Spleen (tissue), 11 donors: ENCODE measurements at regions not wholly inside any gene's neighbourhood (a gene's known extent, or its start where the extent isn't known, plus 50 kb on each side); places are given as distances from the start of the nearest gene placed in this dataset.
A peak's percentile ranks its signal among the peaks of the same experiment; 100 is the strongest.

Source experiments
- DNase-seq: peaks from one replicate; pipeline ENCODE4 v3.0.0-alpha.2; 2020
- H3K27ac ChIP-seq, 8 donors: fragments of 200-600 bp; sonication (generic) in 7 of 8; 1 replicate in 4 of 8; 2 replicates in 4 of 8; pipeline versions ENCODE4 v1.5.0 to v1.8.0; 2016 to 2021; ENCODE audit warnings: inconsistent platforms in 4 of 8, mild to moderate bottlenecking in 4 of 8, moderate library complexity in 1 of 8
- H3K27me3 ChIP-seq, 7 donors: fragments of 200-600 bp; sonication (generic) in 6 of 7; replicated peaks in 1 of 7; 1 replicate in 4 of 7; 2 replicates in 3 of 7; pipeline versions ENCODE4 v1.5.0 to v1.8.0; 2016 to 2021; ENCODE audit warnings: inconsistent platforms in 3 of 7, mild to moderate bottlenecking in 1 of 7
- H3K36me3 ChIP-seq, 6 donors: fragments of 200-600 bp; sonication (generic) in 5 of 6; 1 replicate in 4 of 6; 2 replicates in 2 of 6; pipeline versions ENCODE4 v1.5.0 to v1.8.0; 2016 to 2021; ENCODE audit warnings: inconsistent platforms in 2 of 6
- H3K4me1 ChIP-seq, 6 donors: fragments of 200-600 bp; sonication (generic) in 5 of 6; 1 replicate in 3 of 6; 2 replicates in 3 of 6; pipeline versions ENCODE4 v1.5.0 to v1.8.0; 2016 to 2021; ENCODE audit warnings: inconsistent platforms in 3 of 6
- H3K4me3 ChIP-seq, 8 donors: fragments of 200-600 bp; sonication (generic) in 7 of 8; 1 replicate in 4 of 8; 2 replicates in 4 of 8; pipeline versions ENCODE4 v1.5.0 to v1.8.0; 2016 to 2021; ENCODE audit warnings: inconsistent platforms in 4 of 8, mild to moderate bottlenecking in 4 of 8, moderate library complexity in 2 of 8
- H3K9me3 ChIP-seq, 8 donors: fragments of 200-600 bp; sonication (generic) in 7 of 8; 1 replicate in 4 of 8; 2 replicates in 4 of 8; pipeline versions ENCODE4 v1.5.0 to v1.8.0; 2016 to 2021; ENCODE audit warnings: inconsistent platforms in 4 of 8
- POLR2A ChIP-seq, 3 donors: fragments of 450-650 bp; IDR thresholded peaks; one replicate each; pipeline ENCODE4 v1.5.1; 2017; ENCODE audit warnings: antibody characterized with exemption in 3 of 3, mild to moderate bottlenecking in 1 of 3
- POLR2AphosphoS5 ChIP-seq, 3 donors: sonication (generic); formaldehyde crosslinking; IDR thresholded peaks; one replicate each; pipeline ENCODE4 v1.5.1; 2017; ENCODE audit warnings: antibody characterized with exemption in 3 of 3
- WGBS, 5 donors: extraction: QIAGEN DNeasy Blood & Tissue Kit in 3 of 5; methylation state at CpG; one replicate each; pipeline versions ENCODE4 v1.1.5 to v1.1.7; 2013 to 2018; 5-methylcytosine and 5-hydroxymethylcytosine counted together
- intact Hi-C: fragments of 100-400 bp; cut with DNase I; formaldehyde crosslinking; loops from one replicate; pipeline ENCODE4 v1.15.0; 2023; ENCODE audit warnings: low total_unique reads
- TF ChIP-seq, protein P1 (sequence below), 11 experiments: fragments of 200-600 bp in 7 of 11; fragments of 450-650 bp in 4 of 11; sonication (generic) in 4 of 11; IDR thresholded peaks in 8 of 11; conservative IDR thresholded peaks in 3 of 11; 1 replicate in 7 of 11; 2 replicates in 4 of 11; pipeline versions ENCODE4 v1.4.0 to v1.8.0; 2016 to 2021; ENCODE audit warnings: antibody characterized with exemption in 11 of 11, inconsistent platforms in 4 of 11, mild to moderate bottlenecking in 1 of 11
- donor health status: healthy with polysubstance abuse.
- donor health status: DM: no; HTN: no; CAD: no; lungs with moderate emphysema.
- donor health status: DM: no; HTN: no; CAD: no.
- donor health status: Bipolar disorder and iron deficiency.
- donor health status: healthy.
- donor health status: DM: no; HTN: no; CAD: no.
- donor health status: DM: yes; HTN: yes; CAD: no.

DNA sequence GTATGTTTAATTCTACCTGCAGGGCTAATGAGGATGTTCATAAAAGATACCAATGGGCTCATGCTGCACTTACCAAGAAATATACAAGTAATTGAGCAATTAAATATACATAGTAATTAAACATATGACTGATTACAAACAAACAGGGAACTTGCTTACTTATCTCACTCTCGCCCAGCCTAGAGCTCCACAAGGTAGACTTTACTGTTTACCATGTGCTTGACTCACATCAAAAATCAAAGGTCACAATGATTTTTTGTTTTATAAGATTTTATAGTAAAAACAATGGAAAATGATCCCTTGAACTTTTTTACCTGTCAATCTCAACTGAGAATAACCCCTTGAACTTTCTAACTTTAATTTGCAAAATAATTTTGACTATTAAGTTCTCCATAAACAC, 1395.1 kb downstream of the SUCLG1 start:
- DNase-seq = no peak
- 73 to 90% (median 77%) methylated on average over 1 of the region's 1 CpG for WGBS, 5 donors

DNA sequence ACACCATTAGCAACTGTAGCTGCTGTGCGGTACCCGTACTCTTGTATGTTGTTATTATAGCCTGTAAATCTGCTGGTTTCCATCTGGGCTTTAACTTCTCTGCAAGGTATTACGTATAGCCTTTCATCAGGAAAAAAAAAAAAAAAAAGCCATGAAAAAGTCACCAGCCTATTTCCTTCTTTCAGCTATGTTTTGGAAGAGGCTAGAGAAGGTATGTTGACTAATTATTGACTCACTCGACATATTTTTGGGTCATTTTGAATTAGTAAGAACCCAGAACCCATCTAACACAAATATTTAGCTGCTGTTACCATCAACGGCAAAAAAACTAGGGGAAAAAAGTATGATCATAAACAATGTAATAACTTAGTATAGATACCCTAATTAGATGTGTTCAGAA, 1395.6 kb downstream of the SUCLG1 start:
- Histone ChIP-seq H3K27me3 (no peaks in the 10 kb centered on the region), H3K4me1 (no peaks in the 10 kb centered on the region), H3K36me3 (no peaks in the 10 kb centered on the region), H3K4me3 (no peak overlapping the region), H3K27ac (no peak overlapping the region), H3K9me3 (peaks cover 0 to 29% (median 16%) of the 10 kb centered on the region in 8 donors)
- TF ChIP-seq, protein P1, sequence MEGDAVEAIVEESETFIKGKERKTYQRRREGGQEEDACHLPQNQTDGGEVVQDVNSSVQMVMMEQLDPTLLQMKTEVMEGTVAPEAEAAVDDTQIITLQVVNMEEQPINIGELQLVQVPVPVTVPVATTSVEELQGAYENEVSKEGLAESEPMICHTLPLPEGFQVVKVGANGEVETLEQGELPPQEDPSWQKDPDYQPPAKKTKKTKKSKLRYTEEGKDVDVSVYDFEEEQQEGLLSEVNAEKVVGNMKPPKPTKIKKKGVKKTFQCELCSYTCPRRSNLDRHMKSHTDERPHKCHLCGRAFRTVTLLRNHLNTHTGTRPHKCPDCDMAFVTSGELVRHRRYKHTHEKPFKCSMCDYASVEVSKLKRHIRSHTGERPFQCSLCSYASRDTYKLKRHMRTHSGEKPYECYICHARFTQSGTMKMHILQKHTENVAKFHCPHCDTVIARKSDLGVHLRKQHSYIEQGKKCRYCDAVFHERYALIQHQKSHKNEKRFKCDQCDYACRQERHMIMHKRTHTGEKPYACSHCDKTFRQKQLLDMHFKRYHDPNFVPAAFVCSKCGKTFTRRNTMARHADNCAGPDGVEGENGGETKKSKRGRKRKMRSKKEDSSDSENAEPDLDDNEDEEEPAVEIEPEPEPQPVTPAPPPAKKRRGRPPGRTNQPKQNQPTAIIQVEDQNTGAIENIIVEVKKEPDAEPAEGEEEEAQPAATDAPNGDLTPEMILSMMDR (IDR thresholded peaks at IDR 0.05 in 8 of 11, conservative IDR thresholded peaks at IDR 0.05 in 3 of 11) = no peak
- TF ChIP-seq POLR2A (IDR thresholded peaks at IDR 0.05) (no peak), POLR2AphosphoS5 (IDR thresholded peaks at IDR 0.05) (no peak)
- DNase-seq = no peak
- intact Hi-C loops = no loop called here
- 83 to 93% (median 89%) methylated on average over 5 of the region's 5 CpGs for WGBS, 5 donors

More for the DNA sequence above, 1395.1 kb downstream of the SUCLG1 start:
- Histone ChIP-seq H3K9me3 (peaks cover 0 to 25% (median 11%) of the 10 kb centered on the region in 8 donors), H3K4me3 (no peak overlapping the region), H3K4me1 (no peaks in the 10 kb centered on the region), H3K36me3 (no peaks in the 10 kb centered on the region), H3K27me3 (no peaks in the 10 kb centered on the region), H3K27ac (no peak overlapping the region)
- intact Hi-C loops = no loop called here
- no peak for TF ChIP-seq POLR2AphosphoS5 (IDR thresholded peaks at IDR 0.05)
- no peak for TF ChIP-seq POLR2A (IDR thresholded peaks at IDR 0.05)
- TF ChIP-seq, protein P1 (IDR thresholded peaks at IDR 0.05 in 8 of 11, conservative IDR thresholded peaks at IDR 0.05 in 3 of 11) = no peak

DNA sequence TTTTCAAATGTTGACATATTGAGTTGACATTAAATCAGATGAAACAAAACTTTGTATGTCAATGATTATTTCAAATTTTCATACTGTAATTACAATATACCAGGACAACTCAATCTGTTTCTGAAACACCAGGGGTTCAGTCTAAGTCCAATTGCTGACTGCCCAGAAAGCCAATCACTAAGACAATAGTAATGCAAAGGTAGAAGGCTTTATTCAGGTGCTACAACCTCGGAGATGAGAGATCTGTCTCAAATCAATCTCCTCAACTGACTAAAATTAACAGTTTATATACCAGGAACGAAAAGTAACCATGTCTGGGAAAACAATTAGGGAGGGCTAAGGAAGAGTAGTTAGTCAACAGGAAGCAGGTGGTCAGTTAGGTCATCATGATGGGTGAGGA, 1400.4 kb downstream of the SUCLG1 start:
- Histone ChIP-seq H3K9me3 (peaks cover 0 to 50% (median 37%) of the 10 kb centered on the region in 8 donors), H3K27me3 (no peaks in the 10 kb centered on the region), H3K36me3 (no peaks in the 10 kb centered on the region), H3K4me1 (peaks cover 0 to 3% (median 0%) of the 10 kb centered on the region in 6 donors), H3K27ac (no peak overlapping the region), H3K4me3 (no peak overlapping the region)
- 50 to 64% (median 60%) methylated on average over 2 of the region's 2 CpGs for WGBS, 5 donors
- intact Hi-C loops = no loop called here
- no peak for DNase-seq
- no peak for TF ChIP-seq POLR2A (IDR thresholded peaks at IDR 0.05)
- no peak for TF ChIP-seq POLR2AphosphoS5 (IDR thresholded peaks at IDR 0.05)
- TF ChIP-seq, protein P1 (IDR thresholded peaks at IDR 0.05 in 8 of 11, conservative IDR thresholded peaks at IDR 0.05 in 3 of 11) = no peak

DNA sequence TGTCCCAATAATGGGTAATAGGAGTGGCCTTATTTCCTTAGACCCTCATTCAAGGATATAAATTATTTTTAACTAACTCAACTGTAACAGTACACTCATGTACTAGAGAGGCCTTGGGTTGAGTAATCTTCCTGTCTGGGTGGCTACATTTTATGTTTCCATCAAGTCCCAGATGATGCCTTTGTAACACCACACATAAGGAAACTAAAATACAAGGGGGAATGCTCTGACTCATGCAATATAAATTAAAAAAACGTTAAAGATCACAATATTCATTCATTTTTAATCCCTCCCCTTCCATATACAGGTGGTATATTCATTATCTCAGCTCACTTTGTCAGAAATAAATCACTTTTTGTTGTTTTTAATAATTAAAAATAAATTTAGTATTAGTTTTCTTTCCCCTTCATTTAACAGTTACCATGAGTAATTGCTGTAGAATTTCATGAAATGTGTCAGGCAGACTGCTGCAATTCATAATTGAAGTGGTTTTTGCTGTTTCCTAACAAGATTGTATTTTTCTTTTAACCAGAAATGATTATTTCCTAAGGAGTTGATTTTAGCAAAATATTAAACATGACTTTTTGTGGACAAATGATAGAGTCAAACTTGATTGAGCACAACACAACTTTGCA, 1403.6 kb downstream of the SUCLG1 start:
- peaks cover 0 to 53% (median 48%) of the 10 kb centered on the region in 8 donors for H3K9me3 ChIP-seq
- intact Hi-C loops = no loop called here
- no peak for DNase-seq
- H3K4me3 ChIP-seq = no peak overlapping the region
- H3K36me3 ChIP-seq = no peaks in the 10 kb centered on the region
- no peaks in the 10 kb centered on the region for H3K27me3 ChIP-seq
- peaks cover 0 to 3% (median 0%) of the 10 kb centered on the region in 6 donors for H3K4me1 ChIP-seq
- H3K27ac ChIP-seq = peak overlapping the region in 5 of 8 donors; percentile 28 to 64 (median 55)
- TF ChIP-seq, protein P1 (IDR thresholded peaks at IDR 0.05 in 8 of 11, conservative IDR thresholded peaks at IDR 0.05 in 3 of 11) = no peak
- TF ChIP-seq POLR2AphosphoS5 (IDR thresholded peaks at IDR 0.05) (no peak), POLR2A (IDR thresholded peaks at IDR 0.05) (no peak)
- WGBS, 5 donors = 15 to 33% (median 31%) methylated on average over 1 of the region's 1 CpG
